C4-2B (cell line): ENCODE measurements at regions not wholly inside any gene's neighbourhood (a gene's known extent, or its start where the extent isn't known, plus 50 kb on each side); places are given as distances from the start of the nearest gene placed in this dataset.

Experiments used
- H3K27ac ChIP-seq: fragments of 450-650 bp; 2 replicates; pipeline ENCODE4 v1.5.1; 2017
- CTCF ChIP-seq: fragments of 450-650 bp; conservative IDR thresholded peaks from 2 replicates; pipeline ENCODE4 v1.5.1; 2017; ENCODE audit warnings: mild to moderate bottlenecking
- ZFX ChIP-seq: fragments of 450-650 bp; IDR thresholded peaks from 2 replicates; pipeline ENCODE4 v1.6.1; 2017

GRCh38 chr13:73833325-73834070 lies 300.7 kb downstream of the KLF12 start:
- TF ChIP-seq CTCF (no peak), ZFX (no peak)
- H3K27ac ChIP-seq = no peak overlapping the region

DNA sequence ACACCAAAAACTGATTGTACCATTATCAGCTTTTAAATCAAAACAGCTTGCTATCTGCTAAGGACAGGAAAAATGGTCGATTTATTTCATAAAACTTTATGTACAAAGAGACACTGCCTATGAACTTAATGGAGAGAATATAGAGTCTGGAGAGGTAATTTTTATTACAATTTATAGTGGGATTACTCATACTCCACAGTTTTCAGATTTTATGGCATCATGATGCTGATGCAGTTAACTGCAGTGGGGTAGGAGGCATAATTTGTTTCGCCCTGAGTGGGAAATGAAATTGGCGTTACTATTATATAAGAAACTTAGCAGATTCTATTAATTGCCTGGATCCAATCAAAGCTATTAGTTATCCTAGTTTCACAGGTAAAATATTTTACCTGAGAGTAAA lies 301.4 kb downstream of the KLF12 start:
- TF ChIP-seq ZFX = no peak
- TF ChIP-seq CTCF = no peak
- no peak overlapping the region for H3K27ac ChIP-seq

DNA sequence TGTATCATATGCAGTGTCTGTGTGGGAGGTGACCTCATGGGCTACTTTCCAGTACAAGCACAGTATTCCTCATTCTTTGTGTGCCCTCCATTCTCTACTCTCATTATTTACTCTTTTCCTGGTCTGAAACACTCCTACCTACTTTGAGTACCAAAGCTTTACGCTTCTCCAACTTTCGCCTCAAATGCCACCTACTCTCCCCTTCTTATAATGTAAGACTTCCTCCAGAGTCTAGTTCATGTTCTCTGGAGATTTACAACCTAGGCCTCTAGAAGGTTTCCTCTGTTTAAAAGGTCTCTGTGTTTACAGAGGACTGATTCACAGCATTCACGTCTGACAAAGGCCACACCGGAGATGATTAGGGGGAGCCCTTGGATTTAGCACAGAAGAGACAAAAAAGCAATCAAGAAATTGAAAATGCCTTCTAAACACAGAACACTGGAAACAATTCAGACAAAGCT lies 302.0 kb downstream of the KLF12 start:
- TF ChIP-seq CTCF (no peak), ZFX (no peak)
- no peak overlapping the region for H3K27ac ChIP-seq

DNA sequence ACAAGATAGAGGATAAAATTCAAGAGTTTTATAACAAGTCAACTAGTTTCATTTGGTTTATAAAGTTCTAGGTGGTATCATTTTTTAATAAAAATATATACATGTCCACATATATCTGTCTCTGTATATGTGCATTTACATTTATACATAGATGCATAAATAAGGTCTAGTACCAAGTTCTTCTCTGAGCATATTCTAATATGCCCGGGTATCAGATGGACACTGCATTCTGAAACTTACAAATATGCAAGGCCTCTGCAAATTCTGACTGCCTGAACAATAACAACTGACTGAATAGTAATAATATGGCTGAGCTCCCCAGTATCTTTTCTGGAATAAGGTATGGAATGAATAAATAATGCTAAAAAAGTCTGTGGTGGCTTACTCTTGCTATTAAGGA lies 304.8 kb downstream of the KLF12 start:
- no peak for TF ChIP-seq CTCF
- no peak for TF ChIP-seq ZFX
- H3K27ac ChIP-seq = no peak overlapping the region

DNA sequence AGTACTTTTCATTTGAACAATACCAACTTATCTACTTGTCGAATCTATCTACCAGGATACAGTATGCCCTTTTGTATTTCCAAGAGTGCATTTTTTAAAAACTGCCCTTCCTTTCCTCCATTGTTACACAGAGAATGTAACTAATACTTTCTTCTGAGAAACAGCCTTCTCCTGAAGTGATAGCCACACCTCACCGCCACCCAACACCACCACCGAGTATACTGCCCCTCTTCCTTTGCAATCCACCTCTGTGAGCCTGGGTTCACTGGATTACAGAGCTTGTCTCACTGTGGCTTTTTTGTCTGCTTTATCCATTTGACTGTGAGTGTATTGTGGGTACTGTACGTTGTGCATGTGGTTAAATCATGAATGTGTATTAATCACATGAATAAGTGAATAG lies 305.4 kb downstream of the KLF12 start:
- TF ChIP-seq CTCF (no peak), ZFX (no peak)
- H3K27ac ChIP-seq = no peak overlapping the region

DNA sequence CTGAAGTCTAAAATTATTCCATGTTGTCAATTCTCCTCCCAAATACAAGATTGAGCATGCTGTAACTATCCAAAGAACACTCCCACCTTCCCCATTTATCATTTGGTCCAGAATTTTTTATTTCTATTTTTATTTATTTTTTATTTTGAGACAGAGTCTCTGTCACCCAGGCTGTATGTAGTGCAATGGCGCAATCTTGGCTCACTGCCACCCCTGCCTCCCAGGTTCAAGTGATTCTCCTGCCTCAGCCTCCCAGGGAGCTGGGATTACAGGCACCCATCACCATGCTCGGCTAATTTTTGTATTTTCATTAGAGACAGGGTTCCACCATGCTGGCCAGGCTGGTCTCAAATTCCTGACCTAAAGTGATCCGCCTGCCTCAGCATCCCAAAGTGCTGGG lies 306.8 kb downstream of the KLF12 start:
- TF ChIP-seq ZFX (no peak), CTCF (no peak)
- H3K27ac ChIP-seq = no peak overlapping the region

DNA sequence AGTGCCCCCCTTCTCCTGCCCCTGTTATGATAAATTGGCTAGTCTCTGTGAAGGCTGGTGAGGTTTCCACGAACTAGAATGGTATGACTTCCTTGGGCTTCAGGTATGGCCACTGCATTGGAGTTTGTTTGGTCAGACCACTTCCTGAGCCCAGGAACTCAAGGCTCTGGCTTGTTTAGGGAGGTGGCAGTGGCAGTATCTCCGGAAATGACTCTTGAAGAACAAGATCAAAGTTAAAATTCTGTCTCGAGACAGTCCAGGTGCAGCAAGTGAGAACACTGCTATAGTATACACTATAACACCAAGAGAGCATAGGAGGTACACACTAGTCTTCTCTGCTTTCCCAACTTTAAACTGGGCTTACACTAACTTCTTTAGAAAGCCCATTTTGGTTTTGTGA lies 309.1 kb downstream of the KLF12 start:
- TF ChIP-seq CTCF (no peak), ZFX (no peak)
- H3K27ac ChIP-seq = no peak overlapping the region
